Thymus (tissue), 11 donors: ENCODE measurements at regions not wholly inside any gene's neighbourhood (a gene's known extent, or its start where the extent isn't known, plus 50 kb on each side); places are given as distances from the start of the nearest gene placed in this dataset.
"Not testable (repeated sequence)": the region's sequence is repeated elsewhere in the genome, so short reads cannot be mapped to it uniquely, and the experiment has no call there.

ENCODE experiments used
- DNase-seq, 9 donors: peaks; one replicate each; pipeline ENCODE4 v3.0.0-alpha.2; 2013; ENCODE audit warnings: low spot score in 9 of 9, low read depth in 6 of 9, missing footprints in 1 of 9
- H3K27ac ChIP-seq, 2 donors: one replicate each; pipeline ENCODE4 v1.5.1; 2013; ENCODE audit warnings: control low read depth in 1 of 2, low read depth in 1 of 2, low read length in 1 of 2, mild to moderate bottlenecking in 1 of 2, moderate library complexity in 1 of 2
- H3K27me3 ChIP-seq, 2 donors: one replicate each; pipeline ENCODE4 v1.5.1; 2013; ENCODE audit warnings: low read length in 1 of 2; ENCODE audit not compliant: control insufficient read depth in 2 of 2, insufficient read depth in 1 of 2
- H3K36me3 ChIP-seq, 2 donors: one replicate each; pipeline ENCODE4 v1.5.1; 2013; ENCODE audit warnings: low read length in 1 of 2, mild to moderate bottlenecking in 1 of 2, moderate library complexity in 1 of 2; ENCODE audit not compliant: control insufficient read depth in 2 of 2, insufficient read depth in 2 of 2
- H3K4me1 ChIP-seq, 2 donors: one replicate each; pipeline ENCODE4 v1.5.1; 2013; ENCODE audit warnings: low read length in 2 of 2; ENCODE audit not compliant: control insufficient read depth in 2 of 2, insufficient read depth in 2 of 2
- H3K4me3 ChIP-seq, 2 donors: one replicate each; pipeline ENCODE4 v1.5.1; 2013; ENCODE audit warnings: low read length in 2 of 2, control low read depth in 1 of 2, mild to moderate bottlenecking in 1 of 2
- H3K9me3 ChIP-seq, 2 donors: one replicate each; pipeline ENCODE4 v1.5.1; 2013; ENCODE audit warnings: low read length in 1 of 2, mild to moderate bottlenecking in 1 of 2; ENCODE audit not compliant: control insufficient read depth in 2 of 2, insufficient read depth in 1 of 2
- WGBS: extraction: QIAGEN DNeasy Blood & Tissue Kit; methylation state at CpG from one replicate; pipeline ENCODE4 v1.1.7; 2013; 5-methylcytosine and 5-hydroxymethylcytosine counted together
- donor health status: healthy.

- Histone ChIP-seq H3K36me3 (no peaks in the 10 kb centered on the region), H3K4me3 (no peak overlapping the region), H3K4me1 (no peaks in the 10 kb centered on the region), H3K9me3 (peaks cover 0 to 4% of the 10 kb centered on the region in 2 donors), H3K27ac (no peak overlapping the region), H3K27me3 (no peaks in the 10 kb centered on the region)
- DNase-seq: no peak
- 90% methylated on average over 15 of the region's 15 CpGs for WGBS
Measured at GRCh38 chr7:156577645-156578577, 62.7 kb upstream of the RNF32 start.

DNA sequence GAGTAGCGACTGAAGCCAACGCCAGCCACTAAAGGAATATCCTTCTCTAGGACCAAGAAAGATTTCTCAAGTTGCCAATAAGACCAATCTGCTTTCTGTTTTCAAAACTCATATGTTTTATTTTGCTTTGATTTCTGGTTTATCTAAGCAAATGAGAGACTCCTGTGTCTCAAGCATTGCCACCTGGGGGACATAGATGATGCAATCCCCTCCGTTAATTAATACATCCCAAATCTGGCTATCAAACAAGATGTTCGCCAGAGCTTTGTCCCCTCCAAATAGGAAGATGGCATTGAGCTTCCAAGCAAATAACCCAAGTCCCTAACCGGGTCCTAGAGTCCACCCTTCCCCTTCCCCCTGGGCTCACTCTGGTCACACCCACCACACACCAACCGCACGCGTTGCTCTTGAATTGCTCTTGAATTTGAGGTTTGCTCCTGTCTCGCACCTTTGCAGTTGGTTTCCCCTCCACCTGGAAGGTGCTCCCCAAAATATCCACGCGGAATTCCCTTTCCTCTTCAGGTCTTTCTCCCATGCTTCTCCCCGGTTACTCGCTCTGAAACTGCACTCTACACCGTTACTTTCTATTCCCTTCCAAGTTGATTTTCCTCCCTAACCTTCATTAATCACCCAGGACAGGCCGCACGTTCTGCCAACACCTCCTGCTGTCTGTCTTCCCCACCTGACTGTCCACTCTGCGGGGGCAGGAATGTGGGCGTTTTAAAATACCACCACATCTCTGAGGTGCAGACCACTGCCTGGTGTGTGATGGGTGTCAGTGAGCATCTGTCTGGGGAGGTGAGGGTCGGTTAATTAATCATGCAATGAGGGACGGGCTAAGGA, 64.1 kb upstream of the RNF32 start:
- DNase-seq: no peak
- H3K36me3 ChIP-seq: no peaks in the 10 kb centered on the region
- no peak overlapping the region for H3K27ac ChIP-seq
- no peaks in the 10 kb centered on the region for H3K27me3 ChIP-seq
- H3K9me3 ChIP-seq: peaks cover 0 to 4% of the 10 kb centered on the region in 2 donors
- no peaks in the 10 kb centered on the region for H3K4me1 ChIP-seq
- H3K4me3 ChIP-seq: no peak overlapping the region
- 83% methylated on average over 20 of the region's 20 CpGs for WGBS

GRCh38 chr7:156568258-156568657, 72.3 kb upstream of the RNF32 start:
- Histone ChIP-seq H3K27ac (no peak overlapping the region), H3K4me1 (no peaks in the 10 kb centered on the region), H3K27me3 (no peaks in the 10 kb centered on the region), H3K36me3 (no peaks in the 10 kb centered on the region), H3K9me3 (peaks cover 0 to 7% of the 10 kb centered on the region in 2 donors), H3K4me3 (no peak overlapping the region)
- DNase-seq: no peak
- 95% methylated on average over 1 of the region's 1 CpG for WGBS

DNA sequence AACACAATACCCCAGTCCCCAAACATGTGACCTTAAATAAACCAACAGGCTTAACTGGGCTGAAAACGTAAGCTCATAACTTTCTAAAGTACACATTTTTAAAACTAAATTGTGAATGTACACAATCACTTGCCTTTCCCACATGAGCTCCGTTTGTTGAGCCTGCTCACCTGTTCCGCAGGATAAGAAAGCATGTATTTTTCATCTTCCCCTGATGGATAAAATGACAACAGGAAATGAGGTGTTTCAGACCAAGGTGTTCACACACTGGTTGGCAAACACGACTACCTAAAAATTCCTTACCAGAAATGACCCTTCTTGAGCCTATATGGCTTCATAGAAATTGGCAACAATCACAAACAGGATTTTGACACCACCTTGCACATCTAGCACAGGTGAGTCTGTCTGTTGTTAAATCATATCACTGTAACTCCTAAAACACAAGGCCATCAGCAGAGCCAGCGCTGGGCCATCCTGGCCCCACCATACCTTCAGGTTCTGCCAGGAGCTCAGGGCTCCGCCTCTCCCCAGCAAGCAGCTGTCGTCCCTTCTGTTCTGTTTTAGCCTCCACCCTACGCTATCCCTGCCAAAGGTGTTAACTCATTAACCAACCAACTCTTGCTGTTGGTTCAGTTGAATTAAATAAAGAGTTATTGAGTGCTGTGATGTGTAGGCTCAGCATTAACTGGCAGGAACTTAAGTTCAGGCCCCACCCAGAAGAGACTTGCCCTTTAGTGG, 73.6 kb upstream of the RNF32 start:
- DNase-seq: no peak
- Histone ChIP-seq H3K36me3 (no peaks in the 10 kb centered on the region), H3K4me1 (no peaks in the 10 kb centered on the region), H3K27me3 (no peaks in the 10 kb centered on the region), H3K9me3 (peaks cover 0 to 5% of the 10 kb centered on the region in 2 donors), H3K4me3 (no peak overlapping the region), H3K27ac (no peak overlapping the region)
- 90% methylated on average over 8 of the region's 8 CpGs for WGBS

- H3K27me3 ChIP-seq, H3K4me1 ChIP-seq: not testable (repeated sequence)
- WGBS: 91% methylated on average over 1 of the region's 1 CpG
Measured at GRCh38 chr7:156565002-156565401, 75.6 kb upstream of the RNF32 start.

DNA sequence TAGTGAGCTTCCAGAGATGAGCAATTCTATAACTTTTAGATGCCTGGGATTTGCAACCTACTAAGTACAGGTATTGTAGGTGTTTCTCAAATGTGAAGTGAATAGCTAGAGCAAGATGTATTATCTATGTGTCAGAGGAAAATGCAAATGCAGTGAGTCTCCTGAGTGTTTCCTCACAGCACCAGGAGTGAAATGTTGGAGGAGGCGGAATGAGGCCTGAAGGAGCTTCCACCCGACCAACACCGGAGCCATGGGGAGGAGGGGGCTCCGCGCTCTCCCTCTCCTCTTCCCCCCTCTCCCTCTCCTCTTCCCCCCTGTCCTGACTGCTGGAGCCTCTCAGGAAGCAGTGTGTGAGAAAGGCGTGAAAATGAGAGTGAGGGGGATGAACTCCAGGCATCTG, 79.9 kb upstream of the RNF32 start:
- no peaks in the 10 kb centered on the region for H3K4me1 ChIP-seq
- no peaks in the 10 kb centered on the region for H3K36me3 ChIP-seq
- no peak for DNase-seq
- no peak overlapping the region for H3K4me3 ChIP-seq
- peaks cover 0 to 5% of the 10 kb centered on the region in 2 donors for H3K9me3 ChIP-seq
- WGBS: 35% methylated on average over 6 of the region's 6 CpGs
- H3K27ac ChIP-seq: no peak overlapping the region
- H3K27me3 ChIP-seq: peaks cover 0 to 2% of the 10 kb centered on the region in 2 donors

More at GRCh38 chr7:156565002-156565401, 75.6 kb upstream of the RNF32 start:
- H3K4me3 ChIP-seq, DNase-seq, H3K27ac ChIP-seq, H3K36me3 ChIP-seq, H3K9me3 ChIP-seq: not testable (repeated sequence)

GRCh38 chr7:156560075-156560474, 80.5 kb upstream of the RNF32 start:
- H3K9me3 ChIP-seq: peaks cover 0 to 5% of the 10 kb centered on the region in 2 donors
- 83% methylated on average over 9 of the region's 9 CpGs for WGBS
- no peak overlapping the region for H3K4me3 ChIP-seq
- no peaks in the 10 kb centered on the region for H3K4me1 ChIP-seq
- H3K27me3 ChIP-seq: peaks cover 0 to 2% of the 10 kb centered on the region in 2 donors
- no peak overlapping the region for H3K27ac ChIP-seq
- DNase-seq: no peak
- no peaks in the 10 kb centered on the region for H3K36me3 ChIP-seq

DNA sequence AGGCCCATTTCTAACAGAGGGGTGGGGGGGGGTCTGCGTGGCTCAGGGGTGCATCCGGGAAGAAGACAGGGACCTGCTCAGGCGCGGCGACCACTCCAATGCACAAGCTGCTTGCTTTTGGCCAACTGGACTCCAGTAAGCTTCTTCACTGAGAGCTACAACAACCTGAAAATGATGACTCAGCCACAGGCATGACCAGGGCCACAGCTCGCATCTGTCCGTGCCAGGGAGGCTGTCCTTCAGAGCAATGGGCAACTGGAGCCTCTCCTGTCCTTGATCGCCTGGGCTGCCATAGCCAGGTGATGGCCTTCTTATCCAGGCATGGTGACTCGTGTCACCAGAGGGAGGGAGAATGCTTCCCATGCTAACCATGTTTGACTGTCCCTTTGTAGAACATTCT, 81.6 kb upstream of the RNF32 start:
- WGBS: 96% methylated on average over 9 of the region's 9 CpGs
- no peaks in the 10 kb centered on the region for H3K4me1 ChIP-seq
- H3K36me3 ChIP-seq: no peaks in the 10 kb centered on the region
- H3K9me3 ChIP-seq: no peaks in the 10 kb centered on the region
- peaks cover 0 to 2% of the 10 kb centered on the region in 2 donors for H3K27me3 ChIP-seq
- no peak overlapping the region for H3K4me3 ChIP-seq
- DNase-seq: no peak
- H3K27ac ChIP-seq: no peak overlapping the region
